A549 (cell line): ENCODE measurements at regions not wholly inside any gene's neighbourhood (a gene's known extent, or its start where the extent isn't known, plus 50 kb on each side); places are given as distances from the start of the nearest gene placed in this dataset.

Source experiments
- CBX2 ChIP-seq: fragments of 200-600 bp; sonication (generic); IDR thresholded peaks from 2 replicates; pipeline ENCODE4 v1.6.1; 2016; ENCODE audit warnings: low read depth, mild to moderate bottlenecking, borderline replicate concordance
- CEBPB ChIP-seq, 2 experiments: fragments of >200 bp in 1 of 2; sonication (Bioruptor Twin) in 1 of 2; formaldehyde crosslinking in 1 of 2; IDR thresholded peaks; 2 replicates each; pipeline ENCODE4 v1.6.1; 2012 to 2016
- CTCF ChIP-seq: fragments of >200 bp; sonication (Bioruptor Twin); formaldehyde crosslinking; IDR thresholded peaks from 3 replicates; pipeline ENCODE4 v1.5.1; 2016
- EHMT2 ChIP-seq: fragments of 200-600 bp; sonication (generic); IDR thresholded peaks from 2 replicates; pipeline ENCODE4 v1.6.1; 2016; ENCODE audit warnings: antibody characterized with exemption, low read depth, mild to moderate bottlenecking, moderate library complexity
- EP300 ChIP-seq, 2 experiments: fragments of >200 bp; sonication (Bioruptor Twin); formaldehyde crosslinking; IDR thresholded peaks; 2 replicates in 1 of 2; 3 replicates in 1 of 2; pipeline ENCODE4 v1.6.1; 2016 to 2017
- KDM5A ChIP-seq: fragments of 200-600 bp; sonication (generic); IDR thresholded peaks from 2 replicates; pipeline ENCODE4 v1.6.1; 2016; ENCODE audit warnings: antibody characterized with exemption, mild to moderate bottlenecking
- NPAS2 ChIP-seq: fragments of 250-450 bp; sonication (Bioruptor Pico); IDR thresholded peaks from 2 replicates; pipeline ENCODE4 v1.8.0; 2022; ENCODE audit warnings: mild to moderate bottlenecking, moderate library complexity, borderline replicate concordance
- POLR2A ChIP-seq: IDR thresholded peaks from 2 replicates; pipeline ENCODE4 v1.6.1; 2012; ENCODE audit warnings: mild to moderate bottlenecking, low read length
- RCOR1 ChIP-seq: fragments of 150-350 bp; IDR thresholded peaks from 2 replicates; pipeline ENCODE4 v1.6.1; 2014; ENCODE audit warnings: antibody characterized with exemption, low read length, low read depth
- TF ChIP-seq, protein P1 (sequence below): fragments of 200-600 bp; sonication (generic); IDR thresholded peaks from 2 replicates; pipeline ENCODE4 v1.6.1; 2016; ENCODE audit warnings: antibody characterized with exemption, mild to moderate bottlenecking, moderate library complexity
- TF ChIP-seq, protein P2 (sequence below): IDR thresholded peaks from 2 replicates; pipeline ENCODE4 v1.6.1; 2012
- TF ChIP-seq, protein P3 (sequence below): fragments of 150-350 bp; IDR thresholded peaks from 2 replicates; pipeline ENCODE4 v1.6.1; 2014; ENCODE audit warnings: low read depth, mild to moderate bottlenecking, low read length

- TF ChIP-seq POLR2A (no peak), CEBPB (IDR thresholded peaks at IDR 0.05) (no peak), EHMT2 (no peak), CTCF (no peak), EP300 (IDR thresholded peaks at IDR 0.05) (no peak), KDM5A (no peak), RCOR1 (no peak), NPAS2 (CRISPR knock-in tag) (no peak), CBX2 (no peak)
- TF ChIP-seq, protein P1, sequence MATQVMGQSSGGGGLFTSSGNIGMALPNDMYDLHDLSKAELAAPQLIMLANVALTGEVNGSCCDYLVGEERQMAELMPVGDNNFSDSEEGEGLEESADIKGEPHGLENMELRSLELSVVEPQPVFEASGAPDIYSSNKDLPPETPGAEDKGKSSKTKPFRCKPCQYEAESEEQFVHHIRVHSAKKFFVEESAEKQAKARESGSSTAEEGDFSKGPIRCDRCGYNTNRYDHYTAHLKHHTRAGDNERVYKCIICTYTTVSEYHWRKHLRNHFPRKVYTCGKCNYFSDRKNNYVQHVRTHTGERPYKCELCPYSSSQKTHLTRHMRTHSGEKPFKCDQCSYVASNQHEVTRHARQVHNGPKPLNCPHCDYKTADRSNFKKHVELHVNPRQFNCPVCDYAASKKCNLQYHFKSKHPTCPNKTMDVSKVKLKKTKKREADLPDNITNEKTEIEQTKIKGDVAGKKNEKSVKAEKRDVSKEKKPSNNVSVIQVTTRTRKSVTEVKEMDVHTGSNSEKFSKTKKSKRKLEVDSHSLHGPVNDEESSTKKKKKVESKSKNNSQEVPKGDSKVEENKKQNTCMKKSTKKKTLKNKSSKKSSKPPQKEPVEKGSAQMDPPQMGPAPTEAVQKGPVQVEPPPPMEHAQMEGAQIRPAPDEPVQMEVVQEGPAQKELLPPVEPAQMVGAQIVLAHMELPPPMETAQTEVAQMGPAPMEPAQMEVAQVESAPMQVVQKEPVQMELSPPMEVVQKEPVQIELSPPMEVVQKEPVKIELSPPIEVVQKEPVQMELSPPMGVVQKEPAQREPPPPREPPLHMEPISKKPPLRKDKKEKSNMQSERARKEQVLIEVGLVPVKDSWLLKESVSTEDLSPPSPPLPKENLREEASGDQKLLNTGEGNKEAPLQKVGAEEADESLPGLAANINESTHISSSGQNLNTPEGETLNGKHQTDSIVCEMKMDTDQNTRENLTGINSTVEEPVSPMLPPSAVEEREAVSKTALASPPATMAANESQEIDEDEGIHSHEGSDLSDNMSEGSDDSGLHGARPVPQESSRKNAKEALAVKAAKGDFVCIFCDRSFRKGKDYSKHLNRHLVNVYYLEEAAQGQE: no peak
- TF ChIP-seq, protein P2, sequence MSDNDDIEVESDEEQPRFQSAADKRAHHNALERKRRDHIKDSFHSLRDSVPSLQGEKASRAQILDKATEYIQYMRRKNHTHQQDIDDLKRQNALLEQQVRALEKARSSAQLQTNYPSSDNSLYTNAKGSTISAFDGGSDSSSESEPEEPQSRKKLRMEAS: no peak
- TF ChIP-seq, protein P3, sequence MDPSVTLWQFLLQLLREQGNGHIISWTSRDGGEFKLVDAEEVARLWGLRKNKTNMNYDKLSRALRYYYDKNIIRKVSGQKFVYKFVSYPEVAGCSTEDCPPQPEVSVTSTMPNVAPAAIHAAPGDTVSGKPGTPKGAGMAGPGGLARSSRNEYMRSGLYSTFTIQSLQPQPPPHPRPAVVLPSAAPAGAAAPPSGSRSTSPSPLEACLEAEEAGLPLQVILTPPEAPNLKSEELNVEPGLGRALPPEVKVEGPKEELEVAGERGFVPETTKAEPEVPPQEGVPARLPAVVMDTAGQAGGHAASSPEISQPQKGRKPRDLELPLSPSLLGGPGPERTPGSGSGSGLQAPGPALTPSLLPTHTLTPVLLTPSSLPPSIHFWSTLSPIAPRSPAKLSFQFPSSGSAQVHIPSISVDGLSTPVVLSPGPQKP: no peak
These were observed 103.9 kb upstream of the CHD2 start for GRCh38 chr15:92796161-92796611.
